ENCODE measurements at regions not wholly inside any gene's neighbourhood (a gene's known extent, or its start where the extent isn't known, plus 50 kb on each side); places are given as distances from the start of the nearest gene placed in this dataset.

DNA sequence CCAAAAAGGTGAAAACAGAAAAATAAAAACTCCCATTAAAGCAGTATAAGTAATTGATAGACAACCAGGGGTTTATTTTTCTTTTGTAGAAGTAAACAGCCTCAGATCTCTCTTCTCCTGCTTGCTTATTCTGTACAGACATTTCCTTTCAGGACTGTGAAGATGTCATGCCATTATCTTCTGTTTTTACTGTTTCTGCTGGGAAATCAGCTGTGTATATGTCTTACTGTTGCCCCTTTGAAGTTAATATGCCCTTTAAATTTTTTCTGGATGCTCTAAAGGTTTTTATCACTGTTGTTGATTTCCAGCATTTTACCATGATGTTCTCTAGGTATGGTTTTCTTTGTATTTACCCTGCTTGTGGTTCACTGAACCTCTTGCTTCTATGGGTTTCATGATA, 199.5 kb downstream of the NXNL2 start:
- no peak for DNase-seq (ENCODE audit: low read depth)

DNA sequence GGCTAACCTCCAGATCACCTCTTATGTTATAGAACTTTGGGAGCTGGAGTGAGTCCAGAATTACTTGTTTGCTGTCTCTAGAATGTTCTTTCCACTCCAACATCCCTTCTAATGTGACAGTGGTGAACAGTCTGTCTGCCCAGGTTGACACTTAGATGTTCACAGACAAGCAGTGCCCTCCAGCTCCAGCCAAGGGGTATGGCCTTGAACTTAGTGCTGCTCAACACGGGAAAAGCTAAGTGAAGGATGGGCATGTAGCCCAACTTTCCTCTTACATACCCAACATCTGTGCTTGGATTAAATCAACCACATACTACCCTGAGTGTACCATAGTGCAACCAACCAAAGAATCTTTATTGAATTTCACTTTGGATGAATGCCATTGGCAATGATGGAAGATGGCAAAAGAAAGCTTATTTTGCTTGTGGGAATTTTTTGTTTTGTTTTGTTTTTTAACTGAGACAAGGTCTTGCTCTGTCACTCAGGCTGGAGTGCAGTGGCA, 201.2 kb downstream of the NXNL2 start:
- DNase-seq (ENCODE audit: low read depth): no peak

DNA sequence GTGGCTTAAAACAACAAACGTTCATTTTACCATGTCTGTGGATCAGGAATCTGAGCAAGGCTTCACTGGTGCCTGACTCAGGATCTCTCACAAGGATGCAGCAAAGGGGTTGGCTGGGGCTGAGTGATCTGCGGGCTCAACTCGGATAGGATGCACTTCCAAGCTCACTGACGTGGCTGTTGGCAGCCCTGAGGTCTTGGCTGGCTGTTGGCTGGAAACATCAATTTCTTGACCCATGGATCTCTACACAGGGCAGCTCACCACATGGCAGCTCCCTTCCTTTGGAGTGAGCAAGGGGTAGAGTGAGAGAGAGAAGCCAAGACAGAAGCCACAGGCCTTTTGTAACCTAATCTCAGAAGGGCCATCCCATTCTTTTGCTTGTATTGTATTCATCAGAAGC, 202.1 kb downstream of the NXNL2 start:
- DNase-seq (ENCODE audit: low read depth): no peak

DNA sequence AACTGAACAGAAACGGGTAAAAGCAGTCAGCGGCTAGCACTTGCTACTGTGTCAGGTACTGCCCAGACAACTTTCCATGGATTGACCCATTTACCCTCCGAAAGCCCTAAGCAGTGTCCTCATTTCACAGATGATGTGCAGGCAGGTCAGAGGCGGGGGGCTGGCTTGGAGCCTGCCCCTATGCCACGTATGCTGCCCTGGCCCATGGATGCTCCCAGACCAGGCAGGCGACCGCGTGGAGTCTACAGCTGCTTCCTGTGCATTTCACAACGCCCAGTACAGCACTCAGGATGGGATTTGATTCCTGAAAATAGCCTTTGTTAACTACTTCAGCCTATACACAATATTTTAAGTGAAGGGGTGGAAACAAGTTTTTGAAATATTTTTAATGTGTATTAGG, 202.9 kb downstream of the NXNL2 start:
- DNase-seq (ENCODE audit: low read depth): no peak

DNA sequence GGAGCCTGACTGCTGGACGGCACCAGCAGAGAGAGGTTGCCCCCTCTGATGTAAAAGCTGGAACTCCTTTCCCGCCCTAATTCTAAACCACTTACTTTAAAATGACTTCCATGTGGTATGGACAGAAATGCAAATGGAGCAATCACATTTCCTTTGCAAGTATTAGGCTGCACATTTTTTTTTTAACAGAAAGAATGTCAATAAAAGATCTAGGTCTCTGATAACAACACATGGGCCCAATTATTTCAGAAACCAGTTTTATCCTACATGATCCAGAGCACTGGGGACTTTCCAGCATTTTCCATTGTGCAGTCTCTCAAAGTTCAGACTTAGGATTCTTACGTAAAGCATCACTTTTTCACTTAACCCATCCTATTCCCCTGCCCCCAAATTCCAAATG, 203.7 kb downstream of the NXNL2 start:
- DNase-seq (ENCODE audit: low read depth): no peak

DNA sequence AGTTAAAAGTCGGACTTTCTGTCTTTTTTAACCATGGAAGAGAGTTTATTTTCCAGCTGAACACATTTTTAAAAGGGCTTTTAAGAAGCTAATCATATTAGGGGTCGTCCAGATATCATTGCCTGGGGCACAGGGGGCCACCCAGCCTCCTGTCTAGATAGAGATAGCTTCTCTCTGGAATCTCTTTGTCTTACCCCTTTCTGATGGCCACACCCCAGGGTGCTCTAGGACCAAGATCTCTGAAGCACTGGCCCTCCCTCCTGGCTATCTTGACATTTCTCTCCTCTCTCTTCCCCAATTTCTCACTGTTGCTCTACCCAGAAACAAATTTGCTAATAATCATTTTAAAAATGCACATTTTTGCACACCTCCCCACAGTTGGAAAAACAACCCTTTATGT, 204.4 kb downstream of the NXNL2 start:
- DNase-seq (ENCODE audit: low read depth): no peak

DNA sequence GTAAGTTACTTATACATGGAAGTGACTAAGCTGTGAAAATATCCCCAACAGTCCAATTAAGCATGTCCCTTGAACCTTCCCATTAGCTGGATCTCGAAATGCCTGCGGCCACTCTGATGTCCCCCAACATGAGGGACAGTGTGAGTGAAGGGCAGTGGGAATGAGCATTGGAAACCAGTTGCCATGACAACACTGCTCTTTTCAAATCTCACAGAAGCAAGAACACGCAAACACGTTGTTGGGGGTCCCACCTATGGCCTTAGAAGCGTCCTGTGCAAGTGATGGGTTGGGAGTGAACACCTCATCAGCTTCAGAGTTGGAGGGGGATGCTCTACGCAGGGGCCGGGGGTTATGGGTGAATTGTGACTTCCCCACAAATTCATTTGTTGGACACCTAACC, 205.9 kb downstream of the NXNL2 start:
- no peak for DNase-seq (ENCODE audit: low read depth)

DNA sequence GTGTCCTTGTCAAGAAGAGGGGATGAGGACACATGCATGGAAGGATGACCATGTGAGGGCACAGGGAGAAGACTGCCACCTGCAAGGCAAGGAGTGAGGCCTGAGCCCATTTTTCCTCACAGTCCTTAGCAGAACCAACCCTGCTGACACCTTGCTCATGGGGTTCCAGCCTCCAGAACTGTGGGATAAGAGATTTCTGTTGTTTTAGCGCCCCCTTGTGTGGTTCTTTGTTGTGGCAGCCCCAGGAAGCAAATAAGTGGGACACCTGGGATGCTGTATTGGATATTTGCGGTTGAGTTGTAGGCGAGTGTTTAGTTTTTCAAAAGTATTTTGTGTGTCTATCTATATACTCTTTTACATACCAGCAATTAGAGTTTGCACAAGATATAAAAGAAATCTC, 206.4 kb downstream of the NXNL2 start:
- DNase-seq (ENCODE audit: low read depth): no peak

DNA sequence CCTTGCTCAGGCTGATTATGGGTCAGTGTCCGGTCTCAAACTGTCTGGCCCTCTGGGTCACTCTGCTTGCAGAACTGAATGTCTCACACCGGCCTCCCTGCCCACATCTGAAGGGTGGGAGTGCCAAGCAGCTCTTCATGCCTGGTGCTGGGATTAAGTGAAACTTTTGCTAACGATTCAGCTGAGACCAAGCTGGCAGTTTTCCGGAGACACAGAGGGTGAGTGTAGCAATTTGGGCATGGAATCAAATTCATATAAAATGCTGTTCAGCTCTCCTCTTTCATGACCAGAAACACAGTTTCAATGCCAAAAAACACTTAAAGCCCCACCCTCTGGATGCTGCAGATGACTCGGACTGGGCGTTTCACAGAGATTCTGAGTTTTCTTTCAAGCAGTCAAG, 207.5 kb downstream of the NXNL2 start:
- no peak for DNase-seq (ENCODE audit: low read depth)

DNA sequence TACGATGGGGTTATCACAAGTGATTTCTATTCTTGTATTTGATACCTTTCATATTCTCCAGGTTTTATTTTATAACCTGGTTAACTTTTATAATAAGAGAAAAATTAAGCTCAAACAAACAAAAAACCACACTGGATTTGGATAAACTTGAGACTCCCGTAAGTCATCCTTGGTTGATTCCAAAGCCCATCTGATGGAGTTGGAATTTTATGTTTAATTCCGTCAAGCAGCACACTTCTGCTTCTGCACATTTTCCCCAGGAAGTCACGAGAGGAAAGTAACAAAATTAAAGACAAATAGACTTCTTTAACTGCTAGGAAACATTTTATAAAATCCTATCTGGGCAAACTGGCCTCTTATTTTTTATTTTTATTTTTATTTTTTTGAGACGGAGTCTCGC, 207.9 kb downstream of the NXNL2 start:
- DNase-seq (ENCODE audit: low read depth): no peak

DNA sequence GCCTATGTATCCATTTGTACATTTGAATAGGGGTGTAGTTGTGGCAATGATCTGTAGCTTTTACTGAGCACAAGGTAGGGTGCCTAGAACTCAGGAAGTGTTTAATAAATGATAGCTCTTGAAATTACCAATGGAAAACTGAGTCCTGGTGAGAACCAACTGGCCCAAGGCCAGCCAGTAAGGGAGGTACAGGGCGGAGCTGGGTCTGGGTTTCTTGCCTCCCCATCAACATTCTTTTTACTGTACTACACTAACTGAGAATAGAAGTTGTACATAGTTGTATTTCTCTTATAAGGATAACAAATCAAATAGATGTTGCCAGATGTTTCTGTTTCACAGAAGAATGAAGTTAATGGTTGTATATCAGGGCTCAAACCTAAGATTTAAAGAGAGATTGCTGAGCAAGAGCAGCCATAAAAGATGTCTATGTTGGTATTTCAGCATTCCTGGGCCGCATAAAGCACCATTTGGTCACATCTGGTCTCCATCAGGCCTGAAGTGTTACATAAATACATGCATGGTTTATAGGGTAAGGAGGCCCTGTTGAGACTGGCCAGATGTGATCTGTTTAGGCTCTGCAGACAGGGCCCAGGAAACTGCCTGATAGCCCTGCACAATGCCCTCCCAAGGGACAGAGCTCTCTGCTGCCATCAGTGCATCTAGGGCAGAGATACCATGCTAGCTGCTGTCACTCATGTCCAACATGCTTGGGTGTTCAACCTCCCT, 210.5 kb downstream of the NXNL2 start:
- no peak for DNase-seq (ENCODE audit: low read depth)

DNA sequence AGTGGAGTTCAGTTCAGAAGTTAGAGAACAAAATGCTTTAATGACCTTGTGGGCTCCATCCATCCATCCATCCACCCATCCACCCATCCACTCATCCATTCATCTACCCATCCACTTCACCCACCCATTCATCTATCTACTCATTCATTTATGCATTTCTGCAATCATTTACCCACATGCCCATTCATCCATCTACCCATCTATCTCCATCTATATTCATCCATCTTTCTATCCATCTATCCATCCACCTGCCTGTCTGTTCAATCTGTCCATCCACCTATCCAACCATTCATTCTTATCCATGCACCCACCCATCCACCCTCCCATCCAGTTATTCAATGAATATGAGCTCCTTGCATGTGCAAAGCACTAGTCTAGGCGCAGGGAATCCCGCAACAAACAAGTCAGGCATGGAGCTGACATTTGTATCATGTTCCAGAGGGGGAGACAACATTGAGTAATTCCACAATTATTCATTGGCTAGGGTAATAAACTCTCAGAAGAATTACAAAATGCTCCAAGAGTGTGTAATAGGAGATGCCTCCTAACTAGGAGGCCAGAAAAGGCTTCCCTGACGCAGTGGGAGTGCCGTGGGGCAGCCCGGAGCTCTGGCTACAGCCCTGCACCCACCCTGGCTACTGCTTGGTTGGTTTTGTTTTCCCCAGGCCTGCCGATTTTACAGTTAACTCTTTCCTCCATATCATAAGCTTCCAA, 211.2 kb downstream of the NXNL2 start:
- no peak for DNase-seq (ENCODE audit: low read depth)

DNA sequence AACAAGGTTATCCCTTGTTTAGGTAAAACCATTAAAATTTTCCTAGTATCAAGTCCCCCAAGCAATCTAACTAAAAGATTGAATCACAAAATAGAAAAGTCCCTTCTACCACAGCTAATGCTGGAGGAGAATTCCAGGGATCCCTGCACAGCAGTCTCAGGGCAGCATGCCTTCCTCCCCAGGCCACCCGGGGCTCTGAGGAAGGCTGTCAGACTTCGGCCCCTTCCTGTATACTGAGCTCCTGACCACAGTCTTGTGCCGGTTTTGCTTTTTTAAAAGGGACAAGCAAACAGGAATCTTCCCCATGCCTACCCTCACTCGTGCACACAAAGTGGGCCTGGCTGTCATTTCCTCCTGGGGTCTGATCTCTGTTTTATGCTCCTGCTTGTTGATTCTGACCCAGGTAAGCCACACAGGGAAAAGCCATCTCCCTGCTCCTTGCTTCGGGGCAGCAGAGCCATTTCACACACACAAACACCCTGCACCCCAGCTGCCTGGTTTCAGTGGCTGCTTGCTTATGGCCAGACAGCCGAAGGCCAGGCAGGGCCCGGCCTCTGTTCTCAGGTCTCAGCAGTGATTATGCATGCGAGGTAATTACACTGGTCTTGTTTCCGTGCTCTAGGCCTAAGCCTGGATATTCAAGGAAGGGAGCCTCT, 211.9 kb downstream of the NXNL2 start:
- no peak for DNase-seq (ENCODE audit: low read depth)

DNA sequence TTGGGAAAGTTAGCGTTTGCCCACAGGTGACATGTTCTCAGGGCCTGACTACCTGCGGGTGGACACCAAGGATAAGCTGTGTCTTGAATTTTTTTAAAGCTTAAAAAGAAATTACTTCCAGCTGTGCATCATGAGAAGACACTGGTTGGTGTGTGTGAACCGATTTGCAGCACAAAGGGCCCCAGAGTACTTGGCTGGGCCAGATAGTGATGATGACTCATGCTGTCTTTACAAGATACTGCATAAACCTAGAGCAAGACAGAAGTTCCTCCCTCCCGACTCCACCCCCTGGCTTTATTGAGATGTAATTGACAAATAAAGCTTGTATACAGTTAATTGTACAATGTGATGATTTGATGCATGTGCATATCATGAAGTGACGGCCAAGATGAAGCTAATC, 212.8 kb downstream of the NXNL2 start:
- no peak for DNase-seq (ENCODE audit: low read depth)

DNA sequence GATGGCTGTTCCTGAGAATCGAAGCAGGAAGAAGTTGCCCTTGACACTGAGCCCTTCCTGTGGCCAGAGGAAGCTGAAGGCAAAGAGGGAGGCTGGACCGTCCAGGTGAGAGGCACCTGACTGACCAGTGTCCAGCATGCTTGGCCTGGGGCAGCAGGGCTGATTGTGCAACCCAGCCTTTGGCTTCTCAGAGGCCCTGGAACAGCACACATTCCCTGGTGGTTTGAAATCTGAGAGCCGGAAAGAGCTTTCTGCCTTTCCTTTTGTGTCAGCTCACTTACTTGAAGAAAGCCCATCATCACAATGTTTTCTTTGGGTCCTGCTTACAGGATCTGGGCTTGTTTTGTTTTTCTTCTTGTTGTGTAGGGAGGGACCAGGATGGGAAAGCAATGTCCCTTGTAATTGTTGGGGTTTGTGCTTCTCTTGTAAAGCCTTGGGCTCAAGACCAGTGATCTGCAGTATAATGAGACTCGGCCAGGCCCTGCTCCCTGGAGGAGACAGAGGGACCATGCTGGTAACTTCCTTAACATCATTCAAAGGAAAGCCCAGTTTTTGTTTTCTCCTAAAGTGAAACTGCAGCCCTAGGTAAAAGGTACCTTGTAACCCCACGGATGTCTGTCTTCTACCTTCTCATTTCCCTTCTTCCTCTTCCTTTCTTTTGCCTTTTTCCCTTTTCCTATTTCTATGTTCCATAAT, 213.7 kb downstream of the NXNL2 start:
- DNase-seq (ENCODE audit: low read depth): no peak

DNA sequence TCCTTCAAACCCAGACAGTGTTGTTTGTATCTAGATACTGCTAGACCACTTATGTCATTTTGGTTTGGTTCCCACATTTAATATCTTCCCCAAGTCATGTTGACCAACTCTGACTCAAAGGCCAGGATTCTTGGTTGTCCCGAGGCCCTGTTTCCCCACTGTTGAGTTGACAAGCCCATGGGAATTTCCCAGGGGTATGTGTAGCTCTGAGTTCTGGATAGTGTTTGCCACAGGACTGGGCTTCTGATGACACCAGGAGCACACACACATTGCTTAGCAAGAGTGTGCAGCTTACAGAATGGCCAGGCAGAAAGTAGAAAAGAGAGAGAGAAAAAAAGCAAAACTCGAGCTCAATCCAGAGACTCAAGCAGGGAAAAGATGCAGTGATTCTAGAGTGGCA, 214.4 kb downstream of the NXNL2 start:
- DNase-seq (ENCODE audit: low read depth): no peak

DNA sequence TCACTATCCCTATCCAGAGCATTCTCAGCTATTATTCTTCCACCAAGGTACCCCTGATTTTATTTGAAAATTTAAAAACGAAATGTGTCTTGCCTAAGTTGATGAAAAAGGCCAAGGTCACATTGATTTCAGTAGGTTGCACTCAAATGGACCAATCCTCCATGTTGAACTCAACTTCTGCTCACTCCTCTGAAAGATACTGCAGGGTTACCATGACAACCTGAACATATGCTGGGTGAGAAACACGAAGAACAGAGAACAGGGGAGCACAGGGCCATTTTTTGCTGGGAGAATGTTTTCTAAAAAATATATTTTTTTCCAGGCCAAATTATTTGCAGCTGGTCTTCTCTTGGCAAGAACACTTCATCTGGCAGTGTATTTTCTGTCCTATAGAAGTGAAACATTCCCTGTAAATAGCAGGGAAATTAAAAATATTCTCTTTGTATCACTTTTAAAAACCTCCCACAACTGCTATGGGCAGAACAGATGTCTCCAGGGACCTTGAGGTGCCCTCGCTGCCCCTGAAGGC, 215.9 kb downstream of the NXNL2 start:
- DNase-seq (ENCODE audit: low read depth): no peak

DNA sequence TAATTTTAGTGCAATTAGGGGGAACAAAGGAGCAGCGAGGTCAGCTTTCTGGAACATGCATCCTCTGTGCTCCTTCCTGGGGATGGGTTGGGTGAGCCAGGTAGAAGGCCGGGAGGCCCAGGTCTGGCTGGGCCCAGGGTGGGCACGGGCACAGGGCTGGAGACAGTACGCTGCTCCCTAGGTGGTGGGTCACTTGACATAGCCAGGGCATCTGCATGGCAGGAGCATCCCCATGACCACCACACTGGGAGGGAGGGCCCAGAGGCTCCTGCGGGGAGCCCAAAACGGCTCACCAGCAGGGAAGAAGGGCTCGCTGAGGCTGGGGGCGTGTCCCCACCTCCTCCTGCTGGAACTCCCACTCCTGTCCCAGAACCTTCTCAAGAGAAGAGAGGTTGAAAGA, 216.8 kb downstream of the NXNL2 start:
- DNase-seq (ENCODE audit: low read depth): no peak

DNA sequence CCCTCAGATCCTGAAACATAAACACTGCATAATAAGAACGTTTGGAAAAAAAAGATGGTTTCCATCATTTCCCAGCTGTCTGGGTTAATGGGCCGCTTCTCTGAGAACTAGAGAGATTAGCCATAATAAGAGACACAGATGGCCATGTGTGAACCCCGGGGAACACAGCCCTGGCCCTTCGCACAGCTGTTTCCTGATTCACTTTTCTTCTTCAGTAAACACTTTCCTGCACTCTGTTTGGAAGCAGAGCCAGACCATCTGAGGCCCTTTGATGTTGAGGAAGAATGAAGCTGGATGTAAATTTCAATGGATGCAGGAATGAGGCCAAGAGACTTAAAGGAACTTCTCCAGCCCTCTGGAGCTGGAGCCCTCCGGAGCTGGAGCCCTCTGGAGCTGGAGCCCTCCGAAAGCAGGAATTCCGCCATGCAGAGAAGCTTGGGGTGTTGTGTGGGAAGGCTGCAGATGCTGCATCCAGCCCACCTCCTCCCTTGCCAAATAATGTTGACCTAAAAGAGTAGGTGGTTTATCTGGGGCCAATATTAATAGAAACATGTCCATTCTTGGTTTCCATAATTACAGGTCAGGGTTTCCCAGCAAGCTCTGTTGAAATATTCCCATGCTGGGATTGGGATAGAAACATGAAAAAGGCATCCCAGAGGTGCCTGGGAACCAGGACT, 218.9 kb downstream of the NXNL2 start:
- no peak for DNase-seq (ENCODE audit: low read depth)

DNA sequence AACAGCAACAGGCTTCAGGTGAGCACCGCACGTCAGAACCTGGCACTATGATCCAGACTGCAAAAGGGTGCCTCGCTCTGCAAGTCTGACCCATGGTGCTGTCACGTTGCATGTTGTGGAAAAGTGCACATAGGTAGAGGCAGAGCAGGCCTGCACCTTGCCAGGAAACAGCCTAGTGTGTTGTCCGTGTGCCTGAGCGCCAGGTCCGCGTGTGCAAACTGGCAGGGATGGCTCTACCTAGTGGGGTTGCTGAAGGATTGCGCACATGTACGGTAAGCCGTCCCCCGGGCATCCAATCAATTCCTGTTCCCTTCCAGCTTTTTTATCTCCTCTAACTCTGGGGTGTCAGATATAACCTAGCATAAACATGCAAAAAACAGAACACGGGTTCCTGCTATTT, 219.5 kb downstream of the NXNL2 start:
- DNase-seq (ENCODE audit: low read depth): no peak

DNA sequence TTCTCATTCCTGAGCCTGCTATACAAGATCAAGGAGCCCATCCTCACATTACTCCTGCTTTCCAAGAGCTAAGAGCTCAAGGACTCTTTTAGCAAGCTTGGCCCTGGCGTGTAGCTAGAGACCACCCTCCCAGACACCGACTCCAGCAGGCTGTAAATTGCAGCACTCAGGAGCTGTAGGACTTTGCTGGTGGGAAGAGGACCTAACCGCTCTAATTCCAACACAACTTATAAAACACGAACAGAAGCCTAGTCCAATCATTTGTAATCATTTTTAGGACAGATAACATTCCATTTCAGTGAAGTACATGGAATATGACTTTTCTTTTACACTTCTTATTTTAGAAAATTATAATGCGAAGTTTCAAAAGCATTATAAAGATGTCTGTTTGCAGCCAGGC, 219.9 kb downstream of the NXNL2 start:
- no peak for DNase-seq (ENCODE audit: low read depth)

Measured in stimulated activated CD8-positive, alpha-beta memory T cell treated with anti-CD3 and anti-CD28 coated beads, Interleukin-15, amount 100 ng/mL, for 1 hour (primary cell).